SK-N-SH (cell line): ENCODE measurements at regions not wholly inside any gene's neighbourhood (a gene's known extent, or its start where the extent isn't known, plus 50 kb on each side); places are given as distances from the start of the nearest gene placed in this dataset.
A peak's percentile ranks its signal among the peaks of the same experiment; 100 is the strongest.

Experiments used
- CTCF ChIA-PET: fragments of 300-600, 350-600 bp; formaldehyde crosslinking; extraction: SDS; loops from one replicate; lab custom pipeline; 2021; lab: Yijun Ruan, JAX
- POLR2A ChIA-PET: fragments of 350-600 bp; sonication (Branson Sonifier 250); formaldehyde crosslinking; extraction: SDS; loops from one replicate; lab custom pipeline; 2020; ENCODE audit warnings: antibody characterized with exemption, inconsistent platforms; lab: Yijun Ruan, JAX
- DNase-seq: peaks from one replicate; pipeline ENCODE4 v3.0.0; 2012
- H2AFZ ChIP-seq: fragments of 200-600 bp; sonication (generic); 2 replicates; pipeline ENCODE4 v1.8.1; 2016; ENCODE audit warnings: antibody characterized with exemption, mild to moderate bottlenecking, low read depth
- H3F3A ChIP-seq: fragments of 200-600 bp; sonication (generic); replicated peaks from 2 replicates; pipeline ENCODE3; 2016; ENCODE audit warnings: antibody characterized with exemption, mild to moderate bottlenecking; ENCODE audit not compliant: insufficient read depth
- H3K27ac ChIP-seq, 2 experiments: fragments of 200-500 bp in 1 of 2; fragments of 200-600 bp in 1 of 2; sonication (Bioruptor generic) in 1 of 2; sonication (generic), shearing (Covaris generic) in 1 of 2; 2 replicates each; pipeline versions ENCODE4 v1.5.1 to v1.6.1; 2014 to 2016; ENCODE audit warnings: low read depth in 2 of 2, inconsistent platforms in 1 of 2, low read length in 1 of 2, mild to moderate bottlenecking in 1 of 2, mixed read lengths in 1 of 2
- H3K27me3 ChIP-seq: fragments of 200-600 bp; sonication (generic), shearing (Covaris generic); 2 replicates; pipeline ENCODE4 v1.6.1; 2016; ENCODE audit warnings: mixed run types; ENCODE audit not compliant: insufficient read depth
- H3K36me3 ChIP-seq, 2 experiments: fragments of 200-500 bp in 1 of 2; fragments of 200-600 bp in 1 of 2; sonication (Bioruptor generic) in 1 of 2; sonication (generic) in 1 of 2; replicated peaks in 1 of 2; 2 replicates each; pipeline versions ENCODE3 to v1.5.1; 2014 to 2016; ENCODE audit warnings: low read length in 1 of 2, mild to moderate bottlenecking in 1 of 2; ENCODE audit not compliant: insufficient read depth in 2 of 2, control insufficient read depth in 1 of 2
- H3K4me1 ChIP-seq, 2 experiments: fragments of 200-500 bp in 1 of 2; fragments of 200-600 bp in 1 of 2; sonication (Bioruptor generic) in 1 of 2; sonication (generic), shearing (Covaris generic) in 1 of 2; 2 replicates each; pipeline versions ENCODE4 v1.5.1 to v1.6.1; 2014 to 2016; ENCODE audit warnings: low read depth in 1 of 2, low read length in 1 of 2, mixed run types in 1 of 2; ENCODE audit not compliant: insufficient read depth in 2 of 2, control insufficient read depth in 1 of 2
- H3K4me2 ChIP-seq: fragments of 200-600 bp; sonication (generic), shearing (Covaris generic); 2 replicates; pipeline ENCODE4 v1.6.1; 2017; ENCODE audit warnings: mixed run types
- H3K4me3 ChIP-seq, 2 experiments: fragments of 200-500 bp in 1 of 2; fragments of 200-600 bp in 1 of 2; sonication (Bioruptor generic) in 1 of 2; sonication (generic), shearing (Covaris generic) in 1 of 2; 2 replicates each; pipeline versions ENCODE4 v1.5.1 to v1.8.1; 2014 to 2016; ENCODE audit warnings: low read depth in 2 of 2, inconsistent platforms in 1 of 2, low read length in 1 of 2, mild to moderate bottlenecking in 1 of 2, mixed read lengths in 1 of 2, moderate library complexity in 1 of 2
- H3K79me2 ChIP-seq: fragments of 200-600 bp; sonication (generic); 2 replicates; pipeline ENCODE4 v1.8.1; 2017; ENCODE audit warnings: mild to moderate bottlenecking; ENCODE audit not compliant: insufficient read depth
- H3K9ac ChIP-seq: fragments of 200-600 bp; sonication (generic); 2 replicates; pipeline ENCODE4 v1.6.1; 2017; ENCODE audit warnings: mixed run types
- H3K9me2 ChIP-seq: fragments of 200-600 bp; sonication (generic); 2 replicates; pipeline ENCODE4 v1.6.1; 2017; ENCODE audit warnings: mixed run types
- H3K9me3 ChIP-seq: fragments of 200-600 bp; sonication (generic); 2 replicates; pipeline ENCODE4 v1.6.1; 2017; ENCODE audit warnings: mixed run types, mild to moderate bottlenecking, moderate library complexity
- H4K20me1 ChIP-seq: fragments of 200-600 bp; sonication (generic); 2 replicates; pipeline ENCODE4 v1.6.1; 2017; ENCODE audit warnings: mild to moderate bottlenecking, mixed run types; ENCODE audit not compliant: insufficient read depth
- CHD2 ChIP-seq: fragments of 150-350 bp; IDR thresholded peaks from 2 replicates; pipeline ENCODE4 v1.6.1; 2018; ENCODE audit warnings: low read length; ENCODE audit not compliant: partially characterized antibody
- EZH2phosphoT487 ChIP-seq: fragments of 200-600 bp; sonication (generic); IDR thresholded peaks from 2 replicates; pipeline ENCODE4 v1.6.1; 2017; ENCODE audit warnings: low read depth, mixed run types, mild to moderate bottlenecking, antibody characterized with exemption, moderate library complexity, borderline replicate concordance
- FOXJ3 ChIP-seq: sonication (generic); formaldehyde crosslinking; IDR thresholded peaks from 2 replicates; pipeline ENCODE4 v1.5.1; 2020; ENCODE audit warnings: mild to moderate bottlenecking, missing genetic modification reagents
- GABPA ChIP-seq: IDR thresholded peaks from 2 replicates; pipeline ENCODE4 v1.4.0; 2012; ENCODE audit warnings: low read depth, mild to moderate bottlenecking
- GATA2 ChIP-seq: sonication (generic); formaldehyde crosslinking; IDR thresholded peaks from 2 replicates; pipeline ENCODE4 v1.5.0; 2020; ENCODE audit warnings: mild to moderate bottlenecking, missing genetic modification reagents
- JUND ChIP-seq: IDR thresholded peaks from 2 replicates; pipeline ENCODE4 v1.4.0; 2012
- MEF2A ChIP-seq: IDR thresholded peaks from 2 replicates; pipeline ENCODE4 v1.4.0; 2012; ENCODE audit warnings: low read depth, borderline replicate concordance
- NRF1 ChIP-seq: IDR thresholded peaks from 2 replicates; pipeline ENCODE4 v1.6.1; 2012; ENCODE audit warnings: low read depth, mild to moderate bottlenecking, low read length
- RCOR1 ChIP-seq: fragments of 150-350 bp; IDR thresholded peaks from 2 replicates; pipeline ENCODE4 v1.6.1; 2017; ENCODE audit warnings: antibody characterized with exemption, low read length
- RFX5 ChIP-seq: IDR thresholded peaks from 2 replicates; pipeline ENCODE4 v1.6.1; 2012; ENCODE audit warnings: mild to moderate bottlenecking, improper control_type of control experiment, low read length
- SIN3A ChIP-seq: IDR thresholded peaks from 2 replicates; pipeline ENCODE4 v1.6.1; 2012; ENCODE audit warnings: low read depth, mild to moderate bottlenecking, low read length, moderate library complexity, borderline replicate concordance
- TAF1 ChIP-seq: IDR thresholded peaks from 2 replicates; pipeline ENCODE4 v1.6.1; 2012; ENCODE audit warnings: low read depth, mild to moderate bottlenecking, low read length, moderate library complexity, borderline replicate concordance
- TEAD4 ChIP-seq: IDR thresholded peaks from 2 replicates; pipeline ENCODE4 v1.4.0; 2012; ENCODE audit warnings: mild to moderate bottlenecking, borderline replicate concordance; ENCODE audit not compliant: insufficient read depth
- WGBS: methylation state at CpG from one replicate; pipeline ENCODE4 v1.1.6; 2017; ENCODE audit warnings: low lambda C conversion rate; 5-methylcytosine and 5-hydroxymethylcytosine counted together
- TF ChIP-seq, protein P1 (sequence below): fragments of 150-350 bp; IDR thresholded peaks from 2 replicates; pipeline ENCODE4 v1.6.1; 2016; ENCODE audit warnings: mild to moderate bottlenecking, low read depth, low read length
- TF ChIP-seq, protein P2 (sequence below): fragments of 150-350 bp; IDR thresholded peaks from 2 replicates; pipeline ENCODE4 v1.6.1; 2017; ENCODE audit warnings: antibody characterized with exemption, low read length, low read depth, borderline replicate concordance

DNA sequence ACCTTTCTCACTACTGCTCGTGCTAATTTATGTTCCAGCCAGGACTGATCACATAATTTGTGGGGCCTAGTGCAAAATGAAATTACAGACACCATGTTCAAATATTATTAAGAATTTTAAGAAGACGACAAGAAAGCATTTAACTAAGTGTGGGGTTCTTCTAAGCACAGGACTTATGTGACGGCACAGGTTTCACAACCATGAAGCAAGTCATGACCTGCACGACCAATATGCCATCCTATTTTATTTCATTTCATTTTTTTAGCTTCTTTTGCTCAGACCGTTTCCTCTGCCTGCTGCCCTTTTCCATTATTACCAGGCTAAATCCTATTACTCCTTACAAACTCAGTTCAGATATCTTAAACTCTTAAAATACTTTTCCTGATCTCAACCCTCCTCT lies 462.5 kb downstream of the AASDHPPT start:
- Histone ChIP-seq H3K27ac (no peak overlapping the region), H3K79me2 (no peaks in the 10 kb centered on the region), H3F3A (peaks cover 5% of the 10 kb centered on the region), H3K36me3 (no peaks in the 10 kb centered on the region), H3K4me3 (no peak overlapping the region), H3K4me1 (no peaks in the 10 kb centered on the region; a peak in 1 of 4 replicates), H3K9me3 (no peaks in the 10 kb centered on the region), H3K4me2 (no peak overlapping the region), H3K9me2 (no peaks in the 10 kb centered on the region), H2AFZ (peak overlapping the region; percentile 44; the same call in 1 of the 2 replicates), H3K27me3 (no peaks in the 10 kb centered on the region), H3K9ac (no peak overlapping the region), H4K20me1 (no peaks in the 10 kb centered on the region)
- no peak for DNase-seq
- TF ChIP-seq TEAD4 (no peak), RCOR1 (no peak), JUND (no peak), NRF1 (no peak), GATA2 (CRISPR knock-in tag) (no peak), MEF2A (no peak), FOXJ3 (CRISPR knock-in tag) (no peak), CHD2 (no peak), EZH2phosphoT487 (no peak), GABPA (no peak)
- TF ChIP-seq, protein P1, sequence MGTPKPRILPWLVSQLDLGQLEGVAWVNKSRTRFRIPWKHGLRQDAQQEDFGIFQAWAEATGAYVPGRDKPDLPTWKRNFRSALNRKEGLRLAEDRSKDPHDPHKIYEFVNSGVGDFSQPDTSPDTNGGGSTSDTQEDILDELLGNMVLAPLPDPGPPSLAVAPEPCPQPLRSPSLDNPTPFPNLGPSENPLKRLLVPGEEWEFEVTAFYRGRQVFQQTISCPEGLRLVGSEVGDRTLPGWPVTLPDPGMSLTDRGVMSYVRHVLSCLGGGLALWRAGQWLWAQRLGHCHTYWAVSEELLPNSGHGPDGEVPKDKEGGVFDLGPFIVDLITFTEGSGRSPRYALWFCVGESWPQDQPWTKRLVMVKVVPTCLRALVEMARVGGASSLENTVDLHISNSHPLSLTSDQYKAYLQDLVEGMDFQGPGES = no peak
- TF ChIP-seq, protein P2, sequence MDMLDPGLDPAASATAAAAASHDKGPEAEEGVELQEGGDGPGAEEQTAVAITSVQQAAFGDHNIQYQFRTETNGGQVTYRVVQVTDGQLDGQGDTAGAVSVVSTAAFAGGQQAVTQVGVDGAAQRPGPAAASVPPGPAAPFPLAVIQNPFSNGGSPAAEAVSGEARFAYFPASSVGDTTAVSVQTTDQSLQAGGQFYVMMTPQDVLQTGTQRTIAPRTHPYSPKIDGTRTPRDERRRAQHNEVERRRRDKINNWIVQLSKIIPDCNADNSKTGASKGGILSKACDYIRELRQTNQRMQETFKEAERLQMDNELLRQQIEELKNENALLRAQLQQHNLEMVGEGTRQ = no peak
- ChIA-PET CTCF (no interaction called here), POLR2A (no interaction called here)
- 38% methylated on average over 5 of the region's 5 CpGs for WGBS

DNA sequence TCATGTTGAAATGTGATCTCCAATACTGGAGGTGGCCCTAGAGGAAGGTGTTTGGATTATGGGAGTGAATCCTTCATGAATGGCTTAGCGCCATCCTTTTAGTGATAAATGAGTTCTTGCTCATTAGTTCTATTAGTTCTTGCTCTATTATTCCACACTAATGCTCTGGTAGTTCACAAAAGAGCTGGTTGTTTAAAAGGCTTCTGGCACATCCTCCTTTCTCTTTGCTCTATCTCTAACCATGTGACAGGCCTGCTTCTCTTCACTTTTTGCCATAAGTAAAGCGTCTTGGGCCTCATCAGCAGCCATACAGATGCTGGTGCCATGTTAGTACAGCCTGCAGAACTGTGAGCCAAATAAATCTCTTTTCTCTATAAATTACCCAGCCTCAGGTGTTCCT lies 469.9 kb downstream of the GUCY1A2 start:
- no peak overlapping the region for H3K9ac ChIP-seq
- H3K4me1 ChIP-seq = no peaks in the 10 kb centered on the region
- no peaks in the 10 kb centered on the region for H3K27me3 ChIP-seq
- 49% methylated on average over 2 of the region's 2 CpGs for whole genome bisulfite sequencing
- H3F3A ChIP-seq = no peaks in the 10 kb centered on the region
- H3K27ac ChIP-seq = no peak overlapping the region
- H3K36me3 ChIP-seq = no peaks in the 10 kb centered on the region
- no peaks in the 10 kb centered on the region for H3K9me3 ChIP-seq
- no peak overlapping the region for H2AFZ ChIP-seq
- no peak overlapping the region for H3K4me3 ChIP-seq
- H3K9me2 ChIP-seq = no peaks in the 10 kb centered on the region
- no peaks in the 10 kb centered on the region for H3K79me2 ChIP-seq
- H3K4me2 ChIP-seq = no peak overlapping the region
- no peak for TF ChIP-seq TAF1
- TF ChIP-seq SIN3A = no peak
- TF ChIP-seq, protein P1 = no peak
- TF ChIP-seq, protein P2 = no peak
- no peak for TF ChIP-seq RFX5
- POLR2A ChIA-PET = no interaction called here
- CTCF ChIA-PET = no interaction called here
- no peaks in the 10 kb centered on the region for H4K20me1 ChIP-seq
- no peak for DNase-seq
